DND-41 (cell line): ENCODE measurements at regions not wholly inside any gene's neighbourhood (a gene's known extent, or its start where the extent isn't known, plus 50 kb on each side); places are given as distances from the start of the nearest gene placed in this dataset.
A peak's percentile ranks its signal among the peaks of the same experiment; 100 is the strongest.
"Not testable (repeated sequence)": the region's sequence is repeated elsewhere in the genome, so short reads cannot be mapped to it uniquely, and the experiment has no call there.

Experiments
- ATAC-seq: fragments of 200-7000 bp; cut with Tn5 transposase; 3 replicates; pipeline ENCODE4 v1.9.1; 2021; ENCODE audit warnings: low read depth; ENCODE audit not compliant: insufficient read depth
- DNase-seq: peaks from one replicate; pipeline ENCODE4 v3.0.0-alpha.2; 2020
- H2AFZ ChIP-seq: 2 replicates; pipeline ENCODE4 v1.6.0; 2012; ENCODE audit warnings: low read depth, low read length
- H3K27ac ChIP-seq: 2 replicates; pipeline ENCODE4 v1.5.1; 2012; ENCODE audit warnings: low read length, inconsistent platforms
- H3K27me3 ChIP-seq: fragments of 200-600 bp; sonication (generic); 2 replicates; pipeline ENCODE4 v1.6.0; 2012; ENCODE audit warnings: low read length, mild to moderate bottlenecking, inconsistent platforms; ENCODE audit not compliant: insufficient read depth, poor library complexity
- H3K36me3 ChIP-seq: 2 replicates; pipeline ENCODE4 v1.5.1; 2012; ENCODE audit warnings: low read length, inconsistent platforms; ENCODE audit not compliant: insufficient read depth
- H3K4me1 ChIP-seq: 2 replicates; pipeline ENCODE4 v1.5.1; 2012; ENCODE audit warnings: mild to moderate bottlenecking, low read length; ENCODE audit not compliant: insufficient read depth
- H3K4me2 ChIP-seq: 2 replicates; pipeline ENCODE4 v1.6.0; 2012; ENCODE audit warnings: mild to moderate bottlenecking, moderate library complexity, low read length, inconsistent platforms; ENCODE audit not compliant: insufficient read depth
- H3K4me3 ChIP-seq, 2 experiments: fragments of 200-600 bp in 1 of 2; shearing (Covaris generic) in 1 of 2; 2 replicates each; pipeline ENCODE4 v1.5.1; 2012 to 2016; ENCODE audit warnings: inconsistent platforms in 2 of 2, low read length in 2 of 2, mild to moderate bottlenecking in 2 of 2, low read depth in 1 of 2, moderate library complexity in 1 of 2
- H3K79me2 ChIP-seq: 2 replicates; pipeline ENCODE4 v1.6.0; 2012; ENCODE audit warnings: low read length, inconsistent platforms; ENCODE audit not compliant: insufficient read depth
- H3K9ac ChIP-seq: 2 replicates; pipeline ENCODE4 v1.6.0; 2012; ENCODE audit warnings: low read depth, mild to moderate bottlenecking, inconsistent platforms, low read length, moderate library complexity
- H3K9me3 ChIP-seq: 2 replicates; pipeline ENCODE4 v1.5.1; 2012; ENCODE audit warnings: low read length, moderate library complexity, mild to moderate bottlenecking, inconsistent platforms; ENCODE audit not compliant: insufficient read depth, severe bottlenecking
- H4K20me1 ChIP-seq: 2 replicates; pipeline ENCODE4 v1.6.0; 2012; ENCODE audit warnings: low read length; ENCODE audit not compliant: insufficient read depth
- EZH2 ChIP-seq: IDR thresholded peaks from 3 replicates; pipeline ENCODE4 v1.6.1; 2012; ENCODE audit warnings: borderline replicate concordance, low read depth, mild to moderate bottlenecking, moderate library complexity, low read length, inconsistent platforms; ENCODE audit not compliant: severe bottlenecking
- TF ChIP-seq, protein P1 (sequence below): IDR thresholded peaks from 2 replicates; pipeline ENCODE4 v1.5.1; 2012; ENCODE audit warnings: borderline replicate concordance, low read length, moderate library complexity, mild to moderate bottlenecking; ENCODE audit not compliant: poor library complexity, severe bottlenecking; ENCODE audit errors: extremely low read depth

DNA sequence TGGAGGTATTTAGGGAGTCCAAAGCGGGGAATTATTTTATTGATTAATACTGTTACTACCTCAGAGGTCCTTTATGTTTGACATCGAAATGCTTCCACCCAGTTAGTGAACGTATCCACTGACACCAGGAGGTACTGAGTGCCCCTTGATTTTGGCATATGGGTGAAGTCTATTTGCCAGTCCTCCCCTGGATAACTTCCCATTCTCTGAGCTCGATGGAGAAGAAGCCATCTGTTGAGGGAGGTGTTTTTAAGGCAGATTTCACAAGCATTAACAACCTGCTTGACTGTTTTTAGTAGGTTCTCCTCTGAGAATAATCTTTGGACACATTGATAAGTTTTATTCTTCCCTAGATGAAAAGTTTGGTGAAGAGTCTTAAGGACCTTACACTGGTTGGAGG is 165.3 kb upstream of the NREP start:
- DNase-seq, result no peak
- H3K4me1 ChIP-seq, result peaks cover 21% of the 10 kb centered on the region

DNA sequence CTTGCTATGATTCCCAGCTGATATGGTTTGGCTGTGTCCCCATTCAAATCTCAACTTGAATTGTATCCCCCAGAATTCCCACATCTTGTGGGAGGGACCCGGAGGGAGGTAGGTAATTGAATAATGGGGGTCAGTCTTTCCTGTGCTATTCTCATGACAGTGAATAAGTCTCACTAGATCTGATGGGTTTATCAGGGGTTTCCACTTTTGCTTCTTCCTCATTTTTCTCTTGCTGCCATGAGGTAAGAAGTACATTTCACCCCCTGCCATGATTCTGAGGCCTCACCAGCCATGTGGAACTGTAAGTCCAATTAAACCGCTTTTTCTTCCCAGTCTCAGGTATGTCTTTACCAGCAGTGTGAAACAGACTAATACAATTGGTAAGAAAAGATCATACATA is 164.7 kb upstream of the NREP start:
- not testable (repeated sequence) for H3K36me3 ChIP-seq, H3K9me3 ChIP-seq, ATAC-seq, H3K4me3 ChIP-seq, H3K9ac ChIP-seq, H4K20me1 ChIP-seq, H3K27ac ChIP-seq, DNase-seq, H2AFZ ChIP-seq, H3K79me2 ChIP-seq, H3K27me3 ChIP-seq, H3K4me2 ChIP-seq
- H3K4me1 ChIP-seq, result peaks cover 25% of the 10 kb centered on the region

More for the DNA sequence above, 165.3 kb upstream of the NREP start:
- Histone ChIP-seq H3K27me3 (no peaks in the 10 kb centered on the region), H3K79me2 (no peaks in the 10 kb centered on the region), H2AFZ (no peak overlapping the region), H3K9ac (no peak overlapping the region), H3K9me3 (no peaks in the 10 kb centered on the region), H3K4me2 (no peak overlapping the region), H3K27ac (no peak overlapping the region), H4K20me1 (no peaks in the 10 kb centered on the region), H3K4me3 (no peak overlapping the region), H3K36me3 (no peaks in the 10 kb centered on the region)
- no peak for ATAC-seq
- TF ChIP-seq, protein P1, sequence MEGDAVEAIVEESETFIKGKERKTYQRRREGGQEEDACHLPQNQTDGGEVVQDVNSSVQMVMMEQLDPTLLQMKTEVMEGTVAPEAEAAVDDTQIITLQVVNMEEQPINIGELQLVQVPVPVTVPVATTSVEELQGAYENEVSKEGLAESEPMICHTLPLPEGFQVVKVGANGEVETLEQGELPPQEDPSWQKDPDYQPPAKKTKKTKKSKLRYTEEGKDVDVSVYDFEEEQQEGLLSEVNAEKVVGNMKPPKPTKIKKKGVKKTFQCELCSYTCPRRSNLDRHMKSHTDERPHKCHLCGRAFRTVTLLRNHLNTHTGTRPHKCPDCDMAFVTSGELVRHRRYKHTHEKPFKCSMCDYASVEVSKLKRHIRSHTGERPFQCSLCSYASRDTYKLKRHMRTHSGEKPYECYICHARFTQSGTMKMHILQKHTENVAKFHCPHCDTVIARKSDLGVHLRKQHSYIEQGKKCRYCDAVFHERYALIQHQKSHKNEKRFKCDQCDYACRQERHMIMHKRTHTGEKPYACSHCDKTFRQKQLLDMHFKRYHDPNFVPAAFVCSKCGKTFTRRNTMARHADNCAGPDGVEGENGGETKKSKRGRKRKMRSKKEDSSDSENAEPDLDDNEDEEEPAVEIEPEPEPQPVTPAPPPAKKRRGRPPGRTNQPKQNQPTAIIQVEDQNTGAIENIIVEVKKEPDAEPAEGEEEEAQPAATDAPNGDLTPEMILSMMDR, result no peak
- no peak for TF ChIP-seq EZH2

DNA sequence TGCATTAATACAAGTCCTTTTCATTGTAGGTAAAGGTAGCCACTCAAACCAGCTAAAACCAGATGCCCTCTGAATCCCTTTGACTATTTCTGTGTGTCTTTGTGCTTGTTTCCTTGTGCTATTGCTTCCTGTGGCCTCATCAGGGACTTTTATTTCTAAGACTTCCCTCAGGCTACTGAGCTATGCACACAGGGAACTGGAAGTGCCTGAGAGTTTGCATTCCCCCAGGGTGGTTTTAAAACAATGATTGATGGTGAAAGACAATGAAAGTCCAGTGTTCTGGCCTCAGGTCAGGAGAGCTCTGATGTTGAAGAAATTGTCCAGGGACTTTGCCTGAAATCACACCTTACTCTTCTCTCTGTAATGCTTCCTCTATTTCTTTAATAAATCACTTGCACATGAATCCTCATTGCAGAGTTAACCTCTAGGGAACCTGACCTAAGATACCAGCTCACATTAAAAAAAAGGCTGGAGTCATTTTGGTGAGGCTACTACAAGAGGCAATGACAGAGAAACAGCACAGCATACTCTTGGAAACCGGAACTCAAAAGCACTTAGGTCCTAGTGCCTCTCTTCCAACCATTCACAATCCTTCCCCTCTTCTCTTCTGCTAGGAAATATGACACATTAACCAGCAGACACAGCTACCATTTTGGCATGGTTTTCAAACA is 158.1 kb upstream of the NREP start:
- Histone ChIP-seq H3K27me3 (no peaks in the 10 kb centered on the region), H3K79me2 (no peaks in the 10 kb centered on the region), H3K9ac (no peak overlapping the region), H3K4me2 (no peak overlapping the region), H3K4me3 (no peak overlapping the region), H3K27ac (no peak overlapping the region), H4K20me1 (no peaks in the 10 kb centered on the region), H3K9me3 (peaks cover 7% of the 10 kb centered on the region), H3K4me1 (peaks cover 17% of the 10 kb centered on the region), H3K36me3 (no peaks in the 10 kb centered on the region), H2AFZ (0 out of 2 replicates have a peak overlapping the region, but pooled peaks have one; percentile 14)
- ATAC-seq, result no peak
- TF ChIP-seq EZH2, result no peak
- TF ChIP-seq, protein P1, result no peak
- no peak for DNase-seq

DNA sequence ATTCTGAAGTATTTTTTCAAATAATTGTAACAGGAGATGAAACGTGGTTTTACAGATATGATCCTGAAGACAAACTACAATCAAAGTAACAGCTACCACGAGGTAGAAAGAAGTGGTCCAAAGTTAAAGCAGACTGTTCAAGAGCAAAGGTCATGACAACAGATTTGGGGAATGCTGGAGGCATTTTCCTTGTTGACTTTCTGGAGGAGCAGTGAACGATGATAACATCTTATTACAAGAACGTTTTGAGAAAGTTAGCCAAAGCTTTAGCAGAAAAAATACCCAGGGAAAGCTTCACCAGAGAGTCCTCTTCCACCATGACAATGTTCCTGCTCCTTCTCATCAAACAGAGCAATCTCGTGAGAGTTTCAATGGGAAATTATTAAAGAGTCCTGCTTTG is 145.4 kb upstream of the NREP start:
- H3K27ac ChIP-seq, result no peak overlapping the region

More for the DNA sequence above, 145.4 kb upstream of the NREP start:
- no peak overlapping the region for H3K9ac ChIP-seq
- no peaks in the 10 kb centered on the region for H3K36me3 ChIP-seq
- peaks cover 7% of the 10 kb centered on the region for H3K9me3 ChIP-seq
- ATAC-seq (no peak; the same call in 2 of the 3 replicates), DNase-seq (no peak)
- H3K4me1 ChIP-seq, result no peaks in the 10 kb centered on the region
- no peaks in the 10 kb centered on the region for H3K27me3 ChIP-seq
- H3K4me2 ChIP-seq, result no peak overlapping the region
- no peaks in the 10 kb centered on the region for H4K20me1 ChIP-seq
- TF ChIP-seq EZH2, result no peak
- H3K4me3 ChIP-seq, result no peak overlapping the region
- H3K79me2 ChIP-seq, result no peaks in the 10 kb centered on the region
- H2AFZ ChIP-seq, result no peak overlapping the region
